ENCODE measurements at regions not wholly inside any gene's neighbourhood (a gene's known extent, or its start where the extent isn't known, plus 50 kb on each side); places are given as distances from the start of the nearest gene placed in this dataset.

GRCh38 chr20:17872434-17872833, 96.2 kb downstream of the SNX5 start:
- TF ChIP-seq POLR2A (IDR thresholded peaks at IDR 0.05) (no peak), CTCF (IDR thresholded peaks at IDR 0.05 in 8 of 11, conservative IDR thresholded peaks at IDR 0.05 in 3 of 11) (no peak)
